GM19438 (cell line): ENCODE measurements at regions not wholly inside any gene's neighbourhood (a gene's known extent, or its start where the extent isn't known, plus 50 kb on each side); places are given as distances from the start of the nearest gene placed in this dataset.

Experiments used
- ATAC-seq: cut with Tn5 transposase; IDR thresholded peaks from one replicate; pipeline ENCODE4 v1.9.1; 2021; ENCODE audit warnings: low read depth; ENCODE audit not compliant: unreplicated experiment

- ATAC-seq, result no peak
Measured at GRCh38 chr12:65546528-65546927, 268.0 kb downstream of the MSRB3 start.

GRCh38 chr12:65556676-65557437, 267.4 kb upstream of the HMGA2 start:
- ATAC-seq, result peak; percentile 100

- ATAC-seq, result no peak
Measured at GRCh38 chr12:65557438-65558181, 266.7 kb upstream of the HMGA2 start.

- ATAC-seq, result no peak
Measured at GRCh38 chr12:65560286-65560685, 264.0 kb upstream of the HMGA2 start.

GRCh38 chr12:65561798-65562382, 262.4 kb upstream of the HMGA2 start:
- no peak for ATAC-seq

GRCh38 chr12:65565601-65566560, 258.4 kb upstream of the HMGA2 start:
- ATAC-seq, result no peak

- no peak for ATAC-seq
Measured at GRCh38 chr12:65566751-65567150, 257.5 kb upstream of the HMGA2 start.

- no peak for ATAC-seq
Measured at GRCh38 chr12:65567820-65568219, 256.5 kb upstream of the HMGA2 start.

GRCh38 chr12:65568517-65568916, 255.8 kb upstream of the HMGA2 start:
- ATAC-seq, result no peak

GRCh38 chr12:65570451-65571130, 253.7 kb upstream of the HMGA2 start:
- no peak for ATAC-seq

- ATAC-seq, result no peak
Measured at GRCh38 chr12:65574867-65575266, 249.4 kb upstream of the HMGA2 start.

- ATAC-seq, result no peak
Measured at GRCh38 chr12:65584016-65584415, 240.3 kb upstream of the HMGA2 start.

- ATAC-seq, result no peak
Measured at GRCh38 chr12:65585648-65586602, 238.4 kb upstream of the HMGA2 start.

- no peak for ATAC-seq
Measured at GRCh38 chr12:65586796-65587195, 237.5 kb upstream of the HMGA2 start.

GRCh38 chr12:65590318-65590717, 234.0 kb upstream of the HMGA2 start:
- ATAC-seq, result no peak

GRCh38 chr12:65592416-65592815, 231.9 kb upstream of the HMGA2 start:
- no peak for ATAC-seq

GRCh38 chr12:65593239-65593701, 231.0 kb upstream of the HMGA2 start:
- no peak for ATAC-seq

GRCh38 chr12:65594409-65594808, 229.9 kb upstream of the HMGA2 start:
- no peak for ATAC-seq
